ENCODE measurements at regions not wholly inside any gene's neighbourhood (a gene's known extent, or its start where the extent isn't known, plus 50 kb on each side); places are given as distances from the start of the nearest gene placed in this dataset.

DNA sequence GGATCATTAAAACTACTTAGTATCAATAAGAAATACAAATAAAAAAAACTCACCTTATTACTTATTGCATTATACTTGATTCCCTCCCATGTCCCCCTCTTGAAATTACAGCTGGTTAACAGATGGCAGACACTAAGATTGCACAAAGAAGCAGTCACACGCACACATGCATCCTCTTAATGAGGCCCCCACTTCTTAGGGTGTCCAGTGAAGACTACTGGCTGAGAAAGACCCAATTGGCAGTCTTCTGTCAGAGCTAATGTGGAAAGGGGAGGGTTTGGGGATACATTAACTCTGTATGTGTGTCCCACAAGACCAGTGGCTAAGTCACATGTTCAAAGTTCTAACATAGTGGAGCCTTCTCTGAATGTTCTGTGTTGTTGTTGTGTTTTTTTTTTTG lies 210.7 kb downstream of the MTX2 start (continued):
- TF ChIP-seq KAT7 (CRISPR knock-in tag; IDR thresholded peaks at IDR 0.05; ENCODE audit: borderline replicate concordance) (no peak), FOXK1 (CRISPR knock-in tag; IDR thresholded peaks at IDR 0.05) (no peak)
- TF ChIP-seq, protein P1, sequence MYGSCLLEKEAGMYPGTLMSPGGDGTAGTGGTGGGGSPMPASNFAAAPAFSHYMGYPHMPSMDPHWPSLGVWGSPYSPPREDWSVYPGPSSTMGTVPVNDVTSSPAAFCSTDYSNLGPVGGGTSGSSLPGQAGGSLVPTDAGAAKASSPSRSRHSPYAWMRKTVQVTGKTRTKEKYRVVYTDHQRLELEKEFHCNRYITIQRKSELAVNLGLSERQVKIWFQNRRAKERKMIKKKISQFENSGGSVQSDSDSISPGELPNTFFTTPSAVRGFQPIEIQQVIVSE (CRISPR knock-in tag; IDR thresholded peaks at IDR 0.05; ENCODE audit: borderline replicate concordance): no peak
- TF ChIP-seq, protein P2, sequence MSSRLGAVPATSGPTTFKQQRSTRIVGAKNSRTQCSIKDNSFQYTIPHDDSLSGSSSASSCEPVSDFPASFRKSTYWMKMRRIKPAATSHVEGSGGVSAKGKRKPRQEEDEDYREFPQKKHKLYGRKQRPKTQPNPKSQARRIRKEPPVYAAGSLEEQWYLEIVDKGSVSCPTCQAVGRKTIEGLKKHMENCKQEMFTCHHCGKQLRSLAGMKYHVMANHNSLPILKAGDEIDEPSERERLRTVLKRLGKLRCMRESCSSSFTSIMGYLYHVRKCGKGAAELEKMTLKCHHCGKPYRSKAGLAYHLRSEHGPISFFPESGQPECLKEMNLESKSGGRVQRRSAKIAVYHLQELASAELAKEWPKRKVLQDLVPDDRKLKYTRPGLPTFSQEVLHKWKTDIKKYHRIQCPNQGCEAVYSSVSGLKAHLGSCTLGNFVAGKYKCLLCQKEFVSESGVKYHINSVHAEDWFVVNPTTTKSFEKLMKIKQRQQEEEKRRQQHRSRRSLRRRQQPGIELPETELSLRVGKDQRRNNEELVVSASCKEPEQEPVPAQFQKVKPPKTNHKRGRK (CRISPR knock-in tag; IDR thresholded peaks at IDR 0.05; ENCODE audit: borderline replicate concordance): no peak

DNA sequence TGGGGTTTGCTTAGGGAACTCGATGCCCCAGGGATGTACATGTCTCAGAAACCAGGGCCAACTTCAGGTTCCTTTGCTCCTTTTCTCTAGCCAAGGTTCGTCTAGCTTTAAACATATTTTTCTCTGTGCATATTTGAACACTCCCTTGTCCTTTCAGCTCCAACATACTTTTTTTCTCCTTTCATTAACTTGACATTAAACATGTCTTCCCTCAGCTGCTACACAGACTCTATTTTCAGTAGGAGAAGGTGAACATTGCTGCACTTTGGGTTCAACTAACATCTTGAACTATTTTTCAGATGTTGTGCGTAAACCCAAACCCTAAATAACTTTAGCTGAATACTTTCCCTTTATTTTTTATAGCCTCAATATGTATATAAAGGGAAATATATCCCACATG lies 212.9 kb downstream of the MTX2 start:
- Mint-ChIP-seq H3K27ac (no peak overlapping the region), H3K4me3 (no peak overlapping the region), H3K9me3 (no peaks in the 10 kb centered on the region), H3K36me3 (no peaks in the 10 kb centered on the region), H3K27me3 (ENCODE audit: low read depth) (peaks cover 8% of the 10 kb centered on the region), H3K4me1 (no peaks in the 10 kb centered on the region)
- no peak for TF ChIP-seq IRF2 (CRISPR knock-in tag; IDR thresholded peaks at IDR 0.05; ENCODE audit: borderline replicate concordance, low read depth)
- TF ChIP-seq KAT7 (CRISPR knock-in tag; IDR thresholded peaks at IDR 0.05; ENCODE audit: borderline replicate concordance): no peak
- no peak for TF ChIP-seq MXD4 (CRISPR knock-in tag; IDR thresholded peaks at IDR 0.05; ENCODE audit: borderline replicate concordance)
- TF ChIP-seq, protein P3, sequence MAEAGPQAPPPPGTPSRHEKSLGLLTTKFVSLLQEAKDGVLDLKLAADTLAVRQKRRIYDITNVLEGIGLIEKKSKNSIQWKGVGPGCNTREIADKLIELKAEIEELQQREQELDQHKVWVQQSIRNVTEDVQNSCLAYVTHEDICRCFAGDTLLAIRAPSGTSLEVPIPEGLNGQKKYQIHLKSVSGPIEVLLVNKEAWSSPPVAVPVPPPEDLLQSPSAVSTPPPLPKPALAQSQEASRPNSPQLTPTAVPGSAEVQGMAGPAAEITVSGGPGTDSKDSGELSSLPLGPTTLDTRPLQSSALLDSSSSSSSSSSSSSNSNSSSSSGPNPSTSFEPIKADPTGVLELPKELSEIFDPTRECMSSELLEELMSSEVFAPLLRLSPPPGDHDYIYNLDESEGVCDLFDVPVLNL (CRISPR knock-in tag; IDR thresholded peaks at IDR 0.05; ENCODE audit: borderline replicate concordance, low read depth): no peak
- no peak for TF ChIP-seq ZNF396 (CRISPR knock-in tag; IDR thresholded peaks at IDR 0.05; ENCODE audit: borderline replicate concordance)
- TF ChIP-seq CBFB (CRISPR knock-in tag; IDR thresholded peaks at IDR 0.05; ENCODE audit: low read depth): no peak
- TF ChIP-seq NR1H2 (CRISPR knock-in tag; IDR thresholded peaks at IDR 0.05): no peak
- TF ChIP-seq, protein P4, sequence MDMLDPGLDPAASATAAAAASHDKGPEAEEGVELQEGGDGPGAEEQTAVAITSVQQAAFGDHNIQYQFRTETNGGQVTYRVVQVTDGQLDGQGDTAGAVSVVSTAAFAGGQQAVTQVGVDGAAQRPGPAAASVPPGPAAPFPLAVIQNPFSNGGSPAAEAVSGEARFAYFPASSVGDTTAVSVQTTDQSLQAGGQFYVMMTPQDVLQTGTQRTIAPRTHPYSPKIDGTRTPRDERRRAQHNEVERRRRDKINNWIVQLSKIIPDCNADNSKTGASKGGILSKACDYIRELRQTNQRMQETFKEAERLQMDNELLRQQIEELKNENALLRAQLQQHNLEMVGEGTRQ (CRISPR knock-in tag; IDR thresholded peaks at IDR 0.05): no peak
- POLR2A ChIA-PET: no interaction called here
- DNase-seq (ENCODE audit: low spot score): no peak
- CTCF ChIA-PET: interaction anchor here (1.0 kb wide), 1 partner anchor 27 kb away, joined by 3 read pairs; no protein-coding TSS in a partner anchor
- no peak for ATAC-seq

DNA sequence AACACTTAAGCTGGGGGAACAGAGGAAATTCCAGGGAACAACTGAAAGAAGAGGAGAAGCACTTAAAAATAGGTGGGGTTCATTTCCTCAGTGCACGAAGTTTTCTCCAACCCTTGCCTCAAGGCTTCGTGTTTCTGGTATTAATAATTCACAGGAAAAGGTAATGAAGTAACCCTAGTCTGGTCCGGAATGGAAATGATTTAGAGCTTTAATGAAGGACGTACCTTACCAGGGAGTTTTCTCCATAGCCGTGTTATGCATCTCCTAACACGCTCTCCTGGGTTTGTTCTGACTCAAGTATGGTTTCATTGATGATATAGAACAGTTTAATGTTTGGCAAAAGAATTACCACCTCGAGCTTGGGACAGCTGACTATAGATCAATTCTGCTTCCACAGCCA lies 214.2 kb downstream of the MTX2 start:
- DNase-seq (ENCODE audit: low spot score): no peak
- Mint-ChIP-seq H3K27me3 (ENCODE audit: low read depth) (peaks cover 17% of the 10 kb centered on the region), H3K4me1 (no peaks in the 10 kb centered on the region), H3K9me3 (no peaks in the 10 kb centered on the region; the same call in 1 of the 2 replicates), H3K36me3 (no peaks in the 10 kb centered on the region), H3K4me3 (no peak overlapping the region), H3K27ac (no peak overlapping the region)
- CTCF ChIA-PET: no interaction called here
- POLR2A ChIA-PET: no interaction called here
- ATAC-seq: no peak
- TF ChIP-seq GABPB1 (CRISPR knock-in tag; IDR thresholded peaks at IDR 0.05) (no peak), ZNF671 (CRISPR knock-in tag; IDR thresholded peaks at IDR 0.05) (no peak), JUN (CRISPR knock-in tag; IDR thresholded peaks at IDR 0.05) (no peak), GTF2I (CRISPR knock-in tag; conservative IDR thresholded peaks at IDR 0.05) (no peak), ZNF396 (CRISPR knock-in tag; IDR thresholded peaks at IDR 0.05; ENCODE audit: borderline replicate concordance) (no peak), SP1 (CRISPR knock-in tag; conservative IDR thresholded peaks at IDR 0.05) (no peak), SMAD3 (CRISPR knock-in tag; IDR thresholded peaks at IDR 0.05; ENCODE audit: borderline replicate concordance) (no peak), NR1H2 (CRISPR knock-in tag; IDR thresholded peaks at IDR 0.05) (no peak), SMAD4 (CRISPR knock-in tag; IDR thresholded peaks at IDR 0.05) (no peak)
- TF ChIP-seq, protein P4 (CRISPR knock-in tag; IDR thresholded peaks at IDR 0.05): no peak
- TF ChIP-seq, protein P5, sequence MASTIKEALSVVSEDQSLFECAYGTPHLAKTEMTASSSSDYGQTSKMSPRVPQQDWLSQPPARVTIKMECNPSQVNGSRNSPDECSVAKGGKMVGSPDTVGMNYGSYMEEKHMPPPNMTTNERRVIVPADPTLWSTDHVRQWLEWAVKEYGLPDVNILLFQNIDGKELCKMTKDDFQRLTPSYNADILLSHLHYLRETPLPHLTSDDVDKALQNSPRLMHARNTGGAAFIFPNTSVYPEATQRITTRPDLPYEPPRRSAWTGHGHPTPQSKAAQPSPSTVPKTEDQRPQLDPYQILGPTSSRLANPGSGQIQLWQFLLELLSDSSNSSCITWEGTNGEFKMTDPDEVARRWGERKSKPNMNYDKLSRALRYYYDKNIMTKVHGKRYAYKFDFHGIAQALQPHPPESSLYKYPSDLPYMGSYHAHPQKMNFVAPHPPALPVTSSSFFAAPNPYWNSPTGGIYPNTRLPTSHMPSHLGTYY (CRISPR knock-in tag; IDR thresholded peaks at IDR 0.05): no peak
- TF ChIP-seq, protein P1 (CRISPR knock-in tag; IDR thresholded peaks at IDR 0.05; ENCODE audit: borderline replicate concordance): no peak
- TF ChIP-seq, protein P6, sequence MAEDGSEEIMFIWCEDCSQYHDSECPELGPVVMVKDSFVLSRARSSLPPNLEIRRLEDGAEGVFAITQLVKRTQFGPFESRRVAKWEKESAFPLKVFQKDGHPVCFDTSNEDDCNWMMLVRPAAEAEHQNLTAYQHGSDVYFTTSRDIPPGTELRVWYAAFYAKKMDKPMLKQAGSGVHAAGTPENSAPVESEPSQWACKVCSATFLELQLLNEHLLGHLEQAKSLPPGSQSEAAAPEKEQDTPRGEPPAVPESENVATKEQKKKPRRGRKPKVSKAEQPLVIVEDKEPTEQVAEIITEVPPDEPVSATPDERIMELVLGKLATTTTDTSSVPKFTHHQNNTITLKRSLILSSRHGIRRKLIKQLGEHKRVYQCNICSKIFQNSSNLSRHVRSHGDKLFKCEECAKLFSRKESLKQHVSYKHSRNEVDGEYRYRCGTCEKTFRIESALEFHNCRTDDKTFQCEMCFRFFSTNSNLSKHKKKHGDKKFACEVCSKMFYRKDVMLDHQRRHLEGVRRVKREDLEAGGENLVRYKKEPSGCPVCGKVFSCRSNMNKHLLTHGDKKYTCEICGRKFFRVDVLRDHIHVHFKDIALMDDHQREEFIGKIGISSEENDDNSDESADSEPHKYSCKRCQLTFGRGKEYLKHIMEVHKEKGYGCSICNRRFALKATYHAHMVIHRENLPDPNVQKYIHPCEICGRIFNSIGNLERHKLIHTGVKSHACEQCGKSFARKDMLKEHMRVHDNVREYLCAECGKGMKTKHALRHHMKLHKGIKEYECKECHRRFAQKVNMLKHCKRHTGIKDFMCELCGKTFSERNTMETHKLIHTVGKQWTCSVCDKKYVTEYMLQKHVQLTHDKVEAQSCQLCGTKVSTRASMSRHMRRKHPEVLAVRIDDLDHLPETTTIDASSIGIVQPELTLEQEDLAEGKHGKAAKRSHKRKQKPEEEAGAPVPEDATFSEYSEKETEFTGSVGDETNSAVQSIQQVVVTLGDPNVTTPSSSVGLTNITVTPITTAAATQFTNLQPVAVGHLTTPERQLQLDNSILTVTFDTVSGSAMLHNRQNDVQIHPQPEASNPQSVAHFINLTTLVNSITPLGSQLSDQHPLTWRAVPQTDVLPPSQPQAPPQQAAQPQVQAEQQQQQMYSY (CRISPR knock-in tag; IDR thresholded peaks at IDR 0.05): no peak
- TF ChIP-seq, protein P7, sequence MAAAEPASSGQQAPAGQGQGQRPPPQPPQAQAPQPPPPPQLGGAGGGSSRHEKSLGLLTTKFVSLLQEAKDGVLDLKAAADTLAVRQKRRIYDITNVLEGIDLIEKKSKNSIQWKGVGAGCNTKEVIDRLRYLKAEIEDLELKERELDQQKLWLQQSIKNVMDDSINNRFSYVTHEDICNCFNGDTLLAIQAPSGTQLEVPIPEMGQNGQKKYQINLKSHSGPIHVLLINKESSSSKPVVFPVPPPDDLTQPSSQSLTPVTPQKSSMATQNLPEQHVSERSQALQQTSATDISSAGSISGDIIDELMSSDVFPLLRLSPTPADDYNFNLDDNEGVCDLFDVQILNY (CRISPR knock-in tag; IDR thresholded peaks at IDR 0.05): no peak

All from WTC11 (cell line).